ENCODE measurements at regions not wholly inside any gene's neighbourhood (a gene's known extent, or its start where the extent isn't known, plus 50 kb on each side); places are given as distances from the start of the nearest gene placed in this dataset.

DNA sequence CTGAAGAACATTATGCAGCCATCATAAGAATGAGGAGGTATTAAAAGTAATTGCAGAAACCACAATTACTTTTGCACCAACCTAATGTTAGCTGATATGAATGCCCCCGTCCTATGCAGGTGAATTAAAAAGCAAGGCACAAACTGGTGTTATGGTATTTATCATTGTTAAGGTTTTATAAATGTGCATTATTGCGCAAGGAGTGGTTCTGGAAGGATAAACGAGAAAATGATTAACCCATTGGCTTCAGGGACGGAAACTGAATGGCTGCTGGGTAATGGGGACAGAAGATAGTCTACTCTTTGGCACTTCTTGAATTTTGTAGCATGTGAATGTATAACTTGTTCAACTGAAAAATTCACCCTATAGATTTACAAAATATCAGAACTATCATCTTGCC, 148.6 kb upstream of the SALL4 start:
- POLR2A ChIA-PET = no interaction called here
- CTCF ChIA-PET = no interaction called here
- H3K9me3 ChIP-seq = no peaks in the 10 kb centered on the region
- no peaks in the 10 kb centered on the region for H3K4me1 Mint-ChIP-seq (ENCODE audit: low read depth, unreplicated experiment)
- no peak for DNase-seq
- H3K27me3 Mint-ChIP-seq (ENCODE audit: insufficient read depth, unreplicated experiment) = no peaks in the 10 kb centered on the region
- H3K36me3 Mint-ChIP-seq (ENCODE audit: insufficient read depth, unreplicated experiment) = no peaks in the 10 kb centered on the region
- H3K4me1 ChIP-seq = no peaks in the 10 kb centered on the region
- intact Hi-C loops (cut with micrococcal nuclease; ENCODE audit: unreplicated experiment) = no loop called here
- BruUV-seq (replicated peaks) = no TSS peak
- H3K4me3 Mint-ChIP-seq (ENCODE audit: unreplicated experiment) = no peak overlapping the region
- H3K27me3 ChIP-seq (replicated peaks; ENCODE audit: control insufficient read depth, insufficient read depth, low read length) = no peaks in the 10 kb centered on the region
- TF ChIP-seq, protein P1, sequence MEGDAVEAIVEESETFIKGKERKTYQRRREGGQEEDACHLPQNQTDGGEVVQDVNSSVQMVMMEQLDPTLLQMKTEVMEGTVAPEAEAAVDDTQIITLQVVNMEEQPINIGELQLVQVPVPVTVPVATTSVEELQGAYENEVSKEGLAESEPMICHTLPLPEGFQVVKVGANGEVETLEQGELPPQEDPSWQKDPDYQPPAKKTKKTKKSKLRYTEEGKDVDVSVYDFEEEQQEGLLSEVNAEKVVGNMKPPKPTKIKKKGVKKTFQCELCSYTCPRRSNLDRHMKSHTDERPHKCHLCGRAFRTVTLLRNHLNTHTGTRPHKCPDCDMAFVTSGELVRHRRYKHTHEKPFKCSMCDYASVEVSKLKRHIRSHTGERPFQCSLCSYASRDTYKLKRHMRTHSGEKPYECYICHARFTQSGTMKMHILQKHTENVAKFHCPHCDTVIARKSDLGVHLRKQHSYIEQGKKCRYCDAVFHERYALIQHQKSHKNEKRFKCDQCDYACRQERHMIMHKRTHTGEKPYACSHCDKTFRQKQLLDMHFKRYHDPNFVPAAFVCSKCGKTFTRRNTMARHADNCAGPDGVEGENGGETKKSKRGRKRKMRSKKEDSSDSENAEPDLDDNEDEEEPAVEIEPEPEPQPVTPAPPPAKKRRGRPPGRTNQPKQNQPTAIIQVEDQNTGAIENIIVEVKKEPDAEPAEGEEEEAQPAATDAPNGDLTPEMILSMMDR (IDR thresholded peaks at IDR 0.05; ENCODE audit: insufficient read depth in 1 of 2, low read depth in 1 of 2, low read length in 1 of 2, severe bottlenecking in 1 of 2, unreplicated experiment in 1 of 2) = no peak
- no peak overlapping the region for H3K27ac Mint-ChIP-seq (ENCODE audit: unreplicated experiment)
- no peaks in the 10 kb centered on the region for H3K9me3 Mint-ChIP-seq (ENCODE audit: unreplicated experiment)
- no peak overlapping the region for H3K4me3 ChIP-seq (ENCODE audit: low read depth, low read length)
- no peaks in the 10 kb centered on the region for H3K36me3 ChIP-seq (ENCODE audit: control insufficient read depth, insufficient read depth, low read length)

DNA sequence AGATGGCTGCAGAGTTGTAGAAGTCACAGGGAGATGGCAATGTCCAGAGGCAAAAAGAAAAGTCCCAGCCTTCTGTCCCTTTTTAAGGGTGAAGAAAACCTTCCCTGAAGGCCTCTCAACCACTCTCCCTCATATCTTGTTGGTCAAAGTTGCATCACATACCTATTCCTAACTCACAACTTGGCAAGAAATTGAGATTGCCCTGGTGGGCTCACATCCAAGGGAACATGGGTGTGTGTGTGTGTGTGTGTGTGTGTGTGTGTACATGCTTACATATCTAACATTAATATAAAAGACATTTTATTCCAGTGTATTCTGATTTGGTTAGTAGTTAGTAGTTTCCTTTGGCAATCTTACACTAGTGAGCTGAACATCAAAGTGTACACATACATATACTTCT, 144.3 kb upstream of the SALL4 start:
- no peak overlapping the region for H3K4me3 Mint-ChIP-seq (ENCODE audit: unreplicated experiment)
- TF ChIP-seq, protein P1 (IDR thresholded peaks at IDR 0.05; ENCODE audit: insufficient read depth in 1 of 2, low read depth in 1 of 2, low read length in 1 of 2, severe bottlenecking in 1 of 2, unreplicated experiment in 1 of 2) = no peak
- H3K36me3 Mint-ChIP-seq (ENCODE audit: insufficient read depth, unreplicated experiment) = no peaks in the 10 kb centered on the region
- ChIA-PET CTCF (interaction anchor here (0.6 kb wide), 3 partner anchors 47 to 437 kb away, joined by 3 to 8 read pairs (median 3); no protein-coding TSS in a partner anchor), POLR2A (no interaction called here)
- H3K4me1 Mint-ChIP-seq (ENCODE audit: low read depth, unreplicated experiment) = peaks cover 13% of the 10 kb centered on the region
- H3K9me3 Mint-ChIP-seq (ENCODE audit: unreplicated experiment) = no peaks in the 10 kb centered on the region
- H3K27me3 ChIP-seq (replicated peaks; ENCODE audit: control insufficient read depth, insufficient read depth, low read length) = no peaks in the 10 kb centered on the region
- H3K4me1 ChIP-seq = 0 out of 2 replicates have a peak, but pooled peaks cover 3% of the 10 kb centered on the region
- H3K9me3 ChIP-seq = no peaks in the 10 kb centered on the region
- intact Hi-C loops (cut with micrococcal nuclease; ENCODE audit: unreplicated experiment) = no loop called here
- H3K36me3 ChIP-seq (ENCODE audit: control insufficient read depth, insufficient read depth, low read length) = no peaks in the 10 kb centered on the region
- H3K27me3 Mint-ChIP-seq (ENCODE audit: insufficient read depth, unreplicated experiment) = no peaks in the 10 kb centered on the region
- DNase-seq = no peak
- BruUV-seq (replicated peaks) = no TSS peak
- no peak overlapping the region for H3K4me3 ChIP-seq (ENCODE audit: low read depth, low read length)
- no peak overlapping the region for H3K27ac Mint-ChIP-seq (ENCODE audit: unreplicated experiment)

DNA sequence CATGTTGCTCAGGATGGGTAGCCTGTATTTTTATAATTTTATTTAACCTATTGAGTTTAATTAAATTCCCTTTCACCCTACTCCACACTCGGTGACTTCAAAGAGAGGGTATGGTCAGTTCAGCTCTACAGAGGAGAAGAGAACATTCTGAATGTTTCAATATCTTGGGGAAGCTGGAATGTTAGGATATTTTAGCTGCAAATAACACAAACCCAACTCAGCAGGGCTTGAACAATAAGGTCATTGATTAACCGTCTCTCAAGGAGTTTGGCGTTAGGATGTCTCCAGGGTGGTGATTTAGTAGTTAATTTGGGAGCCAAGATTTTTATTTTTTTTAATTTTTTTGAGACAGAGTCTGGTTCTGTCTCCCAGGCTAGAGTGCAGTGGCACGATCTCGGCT, 143.6 kb upstream of the SALL4 start:
- no peaks in the 10 kb centered on the region for H3K27me3 ChIP-seq (replicated peaks; ENCODE audit: control insufficient read depth, insufficient read depth, low read length)
- TF ChIP-seq, protein P1 (IDR thresholded peaks at IDR 0.05; ENCODE audit: insufficient read depth in 1 of 2, low read depth in 1 of 2, low read length in 1 of 2, severe bottlenecking in 1 of 2, unreplicated experiment in 1 of 2) = no peak
- DNase-seq = no peak
- H3K36me3 Mint-ChIP-seq (ENCODE audit: insufficient read depth, unreplicated experiment) = no peaks in the 10 kb centered on the region
- no peaks in the 10 kb centered on the region for H3K36me3 ChIP-seq (ENCODE audit: control insufficient read depth, insufficient read depth, low read length)
- no TSS peak for BruUV-seq (replicated peaks)
- H3K4me3 ChIP-seq (ENCODE audit: low read depth, low read length) = no peak overlapping the region
- H3K27ac Mint-ChIP-seq (ENCODE audit: unreplicated experiment) = no peak overlapping the region
- ChIA-PET POLR2A (no interaction called here), CTCF (interaction anchor here (0.6 to 0.7 kb wide), 3 partner anchors 52 to 404 kb away, joined by 3 read pairs; no protein-coding TSS in a partner anchor)
- H3K4me1 Mint-ChIP-seq (ENCODE audit: low read depth, unreplicated experiment) = peaks cover 13% of the 10 kb centered on the region
- no peaks in the 10 kb centered on the region for H3K9me3 Mint-ChIP-seq (ENCODE audit: unreplicated experiment)
- intact Hi-C loops (cut with micrococcal nuclease; ENCODE audit: unreplicated experiment) = no loop called here
- H3K4me1 ChIP-seq = 0 out of 2 replicates have a peak, but pooled peaks cover 3% of the 10 kb centered on the region
- H3K27me3 Mint-ChIP-seq (ENCODE audit: insufficient read depth, unreplicated experiment) = no peaks in the 10 kb centered on the region
- no peaks in the 10 kb centered on the region for H3K9me3 ChIP-seq
- no peak overlapping the region for H3K4me3 Mint-ChIP-seq (ENCODE audit: unreplicated experiment)

All from Caco-2 (cell line).